ENCODE measurements at regions not wholly inside any gene's neighbourhood (a gene's known extent, or its start where the extent isn't known, plus 50 kb on each side); places are given as distances from the start of the nearest gene placed in this dataset.

- TF ChIP-seq CTCF (conservative IDR thresholded peaks at IDR 0.05) (no peak), ZFX (IDR thresholded peaks at IDR 0.05) (no peak)
Measured at GRCh38 chr3:177673112-177673914, 476.0 kb upstream of the TBL1XR1 start.

Measured in C4-2B (cell line).